Vagina (tissue), 2 donors: ENCODE measurements at regions not wholly inside any gene's neighbourhood (a gene's known extent, or its start where the extent isn't known, plus 50 kb on each side); places are given as distances from the start of the nearest gene placed in this dataset.

Experiments used
- CTCF ChIP-seq, 3 experiments: fragments of 450-650 bp in 2 of 3; fragments of 200-600 bp in 1 of 3; sonication (generic) in 1 of 3; IDR thresholded peaks; one replicate each; pipeline ENCODE4 v1.5.1; 2017 to 2019; ENCODE audit warnings: antibody characterized with exemption in 3 of 3, mild to moderate bottlenecking in 2 of 3, moderate library complexity in 2 of 3
- POLR2A ChIP-seq, 2 donors: fragments of 450-650 bp; IDR thresholded peaks; one replicate each; pipeline ENCODE4 v1.6.1; 2017; ENCODE audit warnings: antibody characterized with exemption in 2 of 2, mild to moderate bottlenecking in 2 of 2, moderate library complexity in 2 of 2
- POLR2AphosphoS5 ChIP-seq, 2 donors: sonication (generic); formaldehyde crosslinking; IDR thresholded peaks; one replicate each; pipeline ENCODE4 v1.9.0; 2017; ENCODE audit warnings: antibody characterized with exemption in 2 of 2, mild to moderate bottlenecking in 2 of 2, low read depth in 1 of 2; ENCODE audit not compliant: insufficient read depth in 1 of 2

- TF ChIP-seq POLR2AphosphoS5 (IDR thresholded peaks at IDR 0.05; ENCODE audit: insufficient read depth in 1 of 2, low read depth in 1 of 2) (no peak), POLR2A (IDR thresholded peaks at IDR 0.05) (no peak), CTCF (IDR thresholded peaks at IDR 0.05) (no peak)
Measured at GRCh38 chr10:130957423-130957822, 354.1 kb downstream of the TCERG1L start.
